H1 (cell line): ENCODE measurements at regions not wholly inside any gene's neighbourhood (a gene's known extent, or its start where the extent isn't known, plus 50 kb on each side); places are given as distances from the start of the nearest gene placed in this dataset.

Source experiments
- BCL11A ChIP-seq, 2 experiments: IDR thresholded peaks; one replicate each; pipeline ENCODE4 v1.6.1; 2011; ENCODE audit warnings: low read depth in 2 of 2, low read length in 2 of 2, mild to moderate bottlenecking in 2 of 2
- CEBPB ChIP-seq: IDR thresholded peaks from 2 replicates; pipeline ENCODE4 v1.6.1; 2012; ENCODE audit warnings: low read depth, low read length
- EP300 ChIP-seq, 2 experiments: IDR thresholded peaks; 1 replicate in 1 of 2; 2 replicates in 1 of 2; pipeline ENCODE4 v1.6.1; 2011 to 2012; ENCODE audit warnings: low read depth in 2 of 2, low read length in 2 of 2, mild to moderate bottlenecking in 2 of 2, borderline replicate concordance in 1 of 2, inconsistent platforms in 1 of 2, moderate library complexity in 1 of 2
- EZH2 ChIP-seq: fragments of 200-600 bp; sonication (generic); IDR thresholded peaks from 2 replicates; pipeline ENCODE4 v1.7.1; 2012; ENCODE audit warnings: low read depth, mild to moderate bottlenecking, moderate library complexity, low read length, inconsistent platforms; ENCODE audit not compliant: severe bottlenecking
- GABPA ChIP-seq: IDR thresholded peaks from 2 replicates; pipeline ENCODE4 v1.6.1; 2011; ENCODE audit warnings: mild to moderate bottlenecking, low read length, moderate library complexity, borderline replicate concordance; ENCODE audit not compliant: insufficient read depth
- HDAC6 ChIP-seq: IDR thresholded peaks from one replicate; pipeline ENCODE4 v1.7.1; 2012; ENCODE audit warnings: low read depth, mild to moderate bottlenecking, inconsistent platforms, low read length, moderate library complexity
- POLR2A ChIP-seq, 2 experiments: IDR thresholded peaks; 1 replicate in 1 of 2; 2 replicates in 1 of 2; pipeline ENCODE4 v1.6.1; 2011; ENCODE audit warnings: low read depth in 2 of 2, low read length in 2 of 2, mild to moderate bottlenecking in 2 of 2; ENCODE audit errors: control extremely low read depth in 1 of 2
- RBBP5 ChIP-seq: IDR thresholded peaks from 2 replicates; pipeline ENCODE4 v1.7.1; 2012; ENCODE audit warnings: low read depth, mild to moderate bottlenecking, inconsistent platforms, low read length, moderate library complexity, borderline replicate concordance
- RFX5 ChIP-seq: IDR thresholded peaks from 2 replicates; pipeline ENCODE4 v1.6.1; 2011; ENCODE audit warnings: low read depth, low read length, improper control_type of control experiment, borderline replicate concordance
- TEAD4 ChIP-seq: IDR thresholded peaks from 2 replicates; pipeline ENCODE4 v1.6.1; 2012; ENCODE audit warnings: low read depth, low read length, inconsistent platforms, mixed read lengths
- TF ChIP-seq, protein P1 (sequence below), 3 experiments: IDR thresholded peaks; 1 replicate in 2 of 3; 2 replicates in 1 of 3; pipeline versions ENCODE4 v1.5.1 to v1.6.1; 2011; ENCODE audit warnings: low read length in 3 of 3, mild to moderate bottlenecking in 3 of 3, inconsistent platforms in 2 of 3, low read depth in 1 of 3, moderate library complexity in 1 of 3; ENCODE audit not compliant: insufficient read depth in 1 of 3; ENCODE audit errors: control extremely low read depth in 1 of 3
- TF ChIP-seq, protein P2 (sequence below): IDR thresholded peaks from 2 replicates; pipeline ENCODE4 v1.6.1; 2011; ENCODE audit warnings: low read length, improper control_type of control experiment
- TF ChIP-seq, protein P3 (sequence below): IDR thresholded peaks from 2 replicates; pipeline ENCODE4 v1.6.1; 2012; ENCODE audit warnings: low read length, inconsistent platforms
- TF ChIP-seq, protein P4 (sequence below): IDR thresholded peaks from 2 replicates; pipeline ENCODE4 v1.6.1; 2012; ENCODE audit warnings: inconsistent platforms

DNA sequence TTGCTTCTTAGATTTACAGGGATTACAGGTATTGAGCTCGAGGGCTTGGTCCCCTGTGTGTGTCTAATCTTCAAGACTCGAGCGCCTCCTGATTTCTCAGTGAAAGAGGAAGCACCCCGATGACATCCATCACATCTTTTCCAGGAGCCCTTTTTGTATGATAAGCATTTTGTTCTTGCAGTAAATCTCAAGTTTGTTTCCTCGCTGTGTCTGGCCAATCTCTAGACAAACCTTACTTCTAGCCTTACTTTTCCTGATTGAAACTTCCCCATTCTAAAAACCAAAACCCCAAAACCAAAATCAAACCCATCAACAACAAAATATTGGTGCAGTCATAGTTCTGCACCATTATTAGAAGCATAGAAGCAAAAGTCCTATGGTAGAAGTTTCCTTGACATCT lies 286.0 kb downstream of the NFKBIZ start:
- TF ChIP-seq CEBPB (no peak), EP300 (IDR thresholded peaks at IDR 0.05; ENCODE audit: borderline replicate concordance in 1 of 2, low read depth in 2 of 2, low read length in 2 of 2) (no peak), EZH2 (no peak), HDAC6 (no peak), RFX5 (no peak), GABPA (no peak), RBBP5 (no peak), POLR2A (IDR thresholded peaks at IDR 0.05; ENCODE audit: control extremely low read depth in 1 of 2, low read depth in 2 of 2, low read length in 2 of 2) (no peak), BCL11A (IDR thresholded peaks at IDR 0.05; ENCODE audit: low read depth in 2 of 2, low read length in 2 of 2) (no peak), TEAD4 (no peak)
- TF ChIP-seq, protein P1, sequence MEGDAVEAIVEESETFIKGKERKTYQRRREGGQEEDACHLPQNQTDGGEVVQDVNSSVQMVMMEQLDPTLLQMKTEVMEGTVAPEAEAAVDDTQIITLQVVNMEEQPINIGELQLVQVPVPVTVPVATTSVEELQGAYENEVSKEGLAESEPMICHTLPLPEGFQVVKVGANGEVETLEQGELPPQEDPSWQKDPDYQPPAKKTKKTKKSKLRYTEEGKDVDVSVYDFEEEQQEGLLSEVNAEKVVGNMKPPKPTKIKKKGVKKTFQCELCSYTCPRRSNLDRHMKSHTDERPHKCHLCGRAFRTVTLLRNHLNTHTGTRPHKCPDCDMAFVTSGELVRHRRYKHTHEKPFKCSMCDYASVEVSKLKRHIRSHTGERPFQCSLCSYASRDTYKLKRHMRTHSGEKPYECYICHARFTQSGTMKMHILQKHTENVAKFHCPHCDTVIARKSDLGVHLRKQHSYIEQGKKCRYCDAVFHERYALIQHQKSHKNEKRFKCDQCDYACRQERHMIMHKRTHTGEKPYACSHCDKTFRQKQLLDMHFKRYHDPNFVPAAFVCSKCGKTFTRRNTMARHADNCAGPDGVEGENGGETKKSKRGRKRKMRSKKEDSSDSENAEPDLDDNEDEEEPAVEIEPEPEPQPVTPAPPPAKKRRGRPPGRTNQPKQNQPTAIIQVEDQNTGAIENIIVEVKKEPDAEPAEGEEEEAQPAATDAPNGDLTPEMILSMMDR (IDR thresholded peaks at IDR 0.05; ENCODE audit: control extremely low read depth in 1 of 3, insufficient read depth in 1 of 3, low read depth in 1 of 3, low read length in 3 of 3): no peak
- TF ChIP-seq, protein P2, sequence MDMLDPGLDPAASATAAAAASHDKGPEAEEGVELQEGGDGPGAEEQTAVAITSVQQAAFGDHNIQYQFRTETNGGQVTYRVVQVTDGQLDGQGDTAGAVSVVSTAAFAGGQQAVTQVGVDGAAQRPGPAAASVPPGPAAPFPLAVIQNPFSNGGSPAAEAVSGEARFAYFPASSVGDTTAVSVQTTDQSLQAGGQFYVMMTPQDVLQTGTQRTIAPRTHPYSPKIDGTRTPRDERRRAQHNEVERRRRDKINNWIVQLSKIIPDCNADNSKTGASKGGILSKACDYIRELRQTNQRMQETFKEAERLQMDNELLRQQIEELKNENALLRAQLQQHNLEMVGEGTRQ: no peak
- TF ChIP-seq, protein P3, sequence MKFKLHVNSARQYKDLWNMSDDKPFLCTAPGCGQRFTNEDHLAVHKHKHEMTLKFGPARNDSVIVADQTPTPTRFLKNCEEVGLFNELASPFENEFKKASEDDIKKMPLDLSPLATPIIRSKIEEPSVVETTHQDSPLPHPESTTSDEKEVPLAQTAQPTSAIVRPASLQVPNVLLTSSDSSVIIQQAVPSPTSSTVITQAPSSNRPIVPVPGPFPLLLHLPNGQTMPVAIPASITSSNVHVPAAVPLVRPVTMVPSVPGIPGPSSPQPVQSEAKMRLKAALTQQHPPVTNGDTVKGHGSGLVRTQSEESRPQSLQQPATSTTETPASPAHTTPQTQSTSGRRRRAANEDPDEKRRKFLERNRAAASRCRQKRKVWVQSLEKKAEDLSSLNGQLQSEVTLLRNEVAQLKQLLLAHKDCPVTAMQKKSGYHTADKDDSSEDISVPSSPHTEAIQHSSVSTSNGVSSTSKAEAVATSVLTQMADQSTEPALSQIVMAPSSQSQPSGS: no peak
- TF ChIP-seq, protein P4, sequence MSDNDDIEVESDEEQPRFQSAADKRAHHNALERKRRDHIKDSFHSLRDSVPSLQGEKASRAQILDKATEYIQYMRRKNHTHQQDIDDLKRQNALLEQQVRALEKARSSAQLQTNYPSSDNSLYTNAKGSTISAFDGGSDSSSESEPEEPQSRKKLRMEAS: no peak
